ENCODE measurements at regions not wholly inside any gene's neighbourhood (a gene's known extent, or its start where the extent isn't known, plus 50 kb on each side); places are given as distances from the start of the nearest gene placed in this dataset.
"Not testable (repeated sequence)": the region's sequence is repeated elsewhere in the genome, so short reads cannot be mapped to it uniquely, and the experiment has no call there.

DNA sequence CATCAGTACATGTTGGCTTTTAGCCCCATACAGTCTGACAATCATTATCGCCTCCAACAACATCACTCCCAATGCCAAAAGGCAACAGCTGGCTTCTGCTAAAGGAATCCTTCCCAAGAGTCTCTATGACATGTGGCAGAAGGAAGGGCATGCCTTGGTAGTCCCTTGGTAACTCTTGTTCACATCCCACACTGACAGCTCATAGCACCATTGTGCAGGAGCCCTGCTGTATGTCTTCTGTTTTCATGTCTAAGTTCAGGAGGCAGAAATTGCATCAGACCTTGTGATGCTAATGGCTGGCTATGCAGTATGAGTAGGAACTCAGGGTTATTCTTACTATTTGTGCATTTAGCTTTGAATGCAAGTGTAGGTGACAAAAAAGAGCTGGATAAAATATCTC, 392.1 kb downstream of the PTH2R start:
- Histone ChIP-seq H3K4me3 (ENCODE audit: control extremely low read depth in 1 of 5, extremely low read depth in 1 of 5, insufficient read depth in 1 of 5, low read depth in 2 of 5, low read length in 4 of 5) (no peak overlapping the region), H3K79me2 (ENCODE audit: control insufficient read depth, insufficient read depth, low read length) (no peaks in the 10 kb centered on the region), H3K9ac (ENCODE audit: low read length) (no peak overlapping the region), H3K4me1 (ENCODE audit: control insufficient read depth in 2 of 2, insufficient read depth in 2 of 2, low read length in 2 of 2) (no peaks in the 10 kb centered on the region), H3K27me3 (replicated peaks in 1 of 4; ENCODE audit: control extremely low read depth in 1 of 4, control insufficient read depth in 3 of 4, insufficient read depth in 4 of 4, low read length in 3 of 4) (no peaks in the 10 kb centered on the region), H3K27ac (ENCODE audit: low read length in 2 of 2) (no peak overlapping the region), H3K36me3 (replicated peaks in 1 of 2; ENCODE audit: control extremely low read depth in 1 of 2, control insufficient read depth in 1 of 2, extremely low read depth in 1 of 2, insufficient read depth in 2 of 2, low read length in 1 of 2) (no peaks in the 10 kb centered on the region), H4K20me1 (ENCODE audit: control insufficient read depth, insufficient read depth, low read length, poor library complexity, severe bottlenecking) (no peaks in the 10 kb centered on the region), H3K9me3 (ENCODE audit: control extremely low read depth in 1 of 3, control insufficient read depth in 2 of 3, insufficient read depth in 1 of 3, low read length in 2 of 3) (no peaks in the 10 kb centered on the region), H3K4me2 (replicated peaks; ENCODE audit: low read depth, low read length, poor library complexity, severe bottlenecking) (no peak overlapping the region), H2AFZ (ENCODE audit: insufficient read depth, low read depth, low read length, poor library complexity, severe bottlenecking) (no peak overlapping the region)
- H3K4me3 Mint-ChIP-seq = no peak overlapping the region
- no peaks in the 10 kb centered on the region for H3K27me3 Mint-ChIP-seq
- 88% methylated on average over 1 of the region's 1 CpG for WGBS (ENCODE audit: insufficient coverage)
- H3K9me3 Mint-ChIP-seq (ENCODE audit: insufficient read depth) = no peaks in the 10 kb centered on the region
- DNase-seq = no peak
- ATAC-seq (ENCODE audit: low read depth) = no peak
- POLR2A ChIA-PET = no interaction called here
- no peaks in the 10 kb centered on the region for H3K4me1 Mint-ChIP-seq
- H3K27ac Mint-ChIP-seq = no peak overlapping the region
- CTCF ChIA-PET = no interaction called here
- intact Hi-C loops (cut with micrococcal nuclease) = no loop called here
- TF ChIP-seq, protein P1, sequence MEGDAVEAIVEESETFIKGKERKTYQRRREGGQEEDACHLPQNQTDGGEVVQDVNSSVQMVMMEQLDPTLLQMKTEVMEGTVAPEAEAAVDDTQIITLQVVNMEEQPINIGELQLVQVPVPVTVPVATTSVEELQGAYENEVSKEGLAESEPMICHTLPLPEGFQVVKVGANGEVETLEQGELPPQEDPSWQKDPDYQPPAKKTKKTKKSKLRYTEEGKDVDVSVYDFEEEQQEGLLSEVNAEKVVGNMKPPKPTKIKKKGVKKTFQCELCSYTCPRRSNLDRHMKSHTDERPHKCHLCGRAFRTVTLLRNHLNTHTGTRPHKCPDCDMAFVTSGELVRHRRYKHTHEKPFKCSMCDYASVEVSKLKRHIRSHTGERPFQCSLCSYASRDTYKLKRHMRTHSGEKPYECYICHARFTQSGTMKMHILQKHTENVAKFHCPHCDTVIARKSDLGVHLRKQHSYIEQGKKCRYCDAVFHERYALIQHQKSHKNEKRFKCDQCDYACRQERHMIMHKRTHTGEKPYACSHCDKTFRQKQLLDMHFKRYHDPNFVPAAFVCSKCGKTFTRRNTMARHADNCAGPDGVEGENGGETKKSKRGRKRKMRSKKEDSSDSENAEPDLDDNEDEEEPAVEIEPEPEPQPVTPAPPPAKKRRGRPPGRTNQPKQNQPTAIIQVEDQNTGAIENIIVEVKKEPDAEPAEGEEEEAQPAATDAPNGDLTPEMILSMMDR (IDR thresholded peaks at IDR 0.05) = no peak
- TF ChIP-seq EZH2 (IDR thresholded peaks at IDR 0.05; ENCODE audit: borderline replicate concordance, insufficient read depth, low read depth, low read length, poor library complexity, severe bottlenecking) = no peak

DNA sequence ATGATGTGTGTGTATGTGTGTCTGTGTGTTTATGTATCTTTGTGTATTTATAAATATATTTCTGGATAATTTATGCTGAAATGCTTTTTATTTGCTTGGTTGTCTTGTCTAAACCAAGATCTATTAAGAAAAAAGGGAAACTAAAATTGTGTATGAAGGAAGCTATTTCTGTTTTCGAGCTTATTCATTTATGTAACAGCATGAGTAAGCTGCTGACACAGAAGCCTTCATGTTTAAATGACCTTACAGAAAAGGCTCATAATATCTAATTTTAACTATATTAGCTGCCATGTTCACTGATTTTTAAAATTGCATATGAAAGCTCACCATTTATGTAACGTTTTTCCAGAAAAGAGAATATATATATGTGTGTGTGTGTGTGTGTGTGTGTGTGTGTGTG, 392.8 kb downstream of the PTH2R start:
- no CpG with 5 or more reads among the region's 2 CpGs for WGBS (ENCODE audit: insufficient coverage)
- DNase-seq (no peak), ATAC-seq (ENCODE audit: low read depth) (no peak)
- Histone ChIP-seq H3K9me3 (ENCODE audit: control extremely low read depth in 1 of 3, control insufficient read depth in 2 of 3, insufficient read depth in 1 of 3, low read length in 2 of 3) (no peaks in the 10 kb centered on the region), H3K4me1 (ENCODE audit: control insufficient read depth in 2 of 2, insufficient read depth in 2 of 2, low read length in 2 of 2) (no peaks in the 10 kb centered on the region), H3K79me2 (ENCODE audit: control insufficient read depth, insufficient read depth, low read length) (no peaks in the 10 kb centered on the region), H4K20me1 (ENCODE audit: control insufficient read depth, insufficient read depth, low read length, poor library complexity, severe bottlenecking) (no peaks in the 10 kb centered on the region), H3K9ac (ENCODE audit: low read length) (no peak overlapping the region), H3K27me3 (replicated peaks in 1 of 4; ENCODE audit: control extremely low read depth in 1 of 4, control insufficient read depth in 3 of 4, insufficient read depth in 4 of 4, low read length in 3 of 4) (no peaks in the 10 kb centered on the region), H3K4me3 (ENCODE audit: control extremely low read depth in 1 of 5, extremely low read depth in 1 of 5, insufficient read depth in 1 of 5, low read depth in 2 of 5, low read length in 4 of 5) (no peak overlapping the region), H2AFZ (ENCODE audit: insufficient read depth, low read depth, low read length, poor library complexity, severe bottlenecking) (no peak overlapping the region), H3K36me3 (replicated peaks in 1 of 2; ENCODE audit: control extremely low read depth in 1 of 2, control insufficient read depth in 1 of 2, extremely low read depth in 1 of 2, insufficient read depth in 2 of 2, low read length in 1 of 2) (no peaks in the 10 kb centered on the region), H3K27ac (ENCODE audit: low read length in 2 of 2) (no peak overlapping the region), H3K4me2 (replicated peaks; ENCODE audit: low read depth, low read length, poor library complexity, severe bottlenecking) (no peak overlapping the region)
- no peak overlapping the region for H3K27ac Mint-ChIP-seq
- TF ChIP-seq, protein P1 (IDR thresholded peaks at IDR 0.05) = no peak
- no peak for TF ChIP-seq EZH2 (IDR thresholded peaks at IDR 0.05; ENCODE audit: borderline replicate concordance, insufficient read depth, low read depth, low read length, poor library complexity, severe bottlenecking)
- CTCF ChIA-PET = no interaction called here
- POLR2A ChIA-PET = no interaction called here
- intact Hi-C loops (cut with micrococcal nuclease) = no loop called here
- H3K27me3 Mint-ChIP-seq = no peaks in the 10 kb centered on the region
- no peaks in the 10 kb centered on the region for H3K9me3 Mint-ChIP-seq (ENCODE audit: insufficient read depth)
- H3K4me3 Mint-ChIP-seq = no peak overlapping the region
- H3K4me1 Mint-ChIP-seq = no peaks in the 10 kb centered on the region

DNA sequence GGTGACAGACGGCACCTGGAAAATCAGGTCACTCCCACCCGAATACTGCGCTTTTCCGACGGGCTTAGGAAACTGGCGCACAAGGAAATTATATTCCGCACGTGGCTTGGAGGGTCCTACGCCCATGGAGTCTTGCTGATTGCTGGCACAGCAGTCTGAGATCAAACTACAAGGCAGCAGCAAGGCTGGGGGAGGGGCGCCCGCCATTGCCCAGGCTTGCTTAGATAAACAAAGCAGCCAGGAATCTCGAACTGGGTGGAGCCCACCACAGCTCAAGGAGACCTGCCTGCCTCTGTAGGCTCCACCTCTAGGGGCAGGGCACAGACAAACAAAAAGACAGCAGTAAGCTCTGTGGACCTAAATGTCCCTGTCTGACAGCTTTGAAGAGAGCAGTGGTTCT, 394.3 kb downstream of the PTH2R start:
- H3K27ac ChIP-seq (ENCODE audit: low read length in 2 of 2); H3K4me2 ChIP-seq (replicated peaks; ENCODE audit: low read depth, low read length, poor library complexity, severe bottlenecking); H3K4me3 Mint-ChIP-seq; H3K4me1 ChIP-seq (ENCODE audit: control insufficient read depth in 2 of 2, insufficient read depth in 2 of 2, low read length in 2 of 2); intact Hi-C loops (cut with micrococcal nuclease); H3K27me3 ChIP-seq (replicated peaks in 1 of 4; ENCODE audit: control extremely low read depth in 1 of 4, control insufficient read depth in 3 of 4, insufficient read depth in 4 of 4, low read length in 3 of 4); H3K27ac Mint-ChIP-seq; H3K9ac ChIP-seq (ENCODE audit: low read length); H3K36me3 ChIP-seq (replicated peaks in 1 of 2; ENCODE audit: control extremely low read depth in 1 of 2, control insufficient read depth in 1 of 2, extremely low read depth in 1 of 2, insufficient read depth in 2 of 2, low read length in 1 of 2); H3K9me3 Mint-ChIP-seq (ENCODE audit: insufficient read depth); DNase-seq; H3K9me3 ChIP-seq (ENCODE audit: control extremely low read depth in 1 of 3, control insufficient read depth in 2 of 3, insufficient read depth in 1 of 3, low read length in 2 of 3); CTCF ChIA-PET; H3K79me2 ChIP-seq (ENCODE audit: control insufficient read depth, insufficient read depth, low read length); POLR2A ChIA-PET; H4K20me1 ChIP-seq (ENCODE audit: control insufficient read depth, insufficient read depth, low read length, poor library complexity, severe bottlenecking); H3K4me3 ChIP-seq (ENCODE audit: control extremely low read depth in 1 of 5, extremely low read depth in 1 of 5, insufficient read depth in 1 of 5, low read depth in 2 of 5, low read length in 4 of 5); ATAC-seq (ENCODE audit: low read depth); H2AFZ ChIP-seq (ENCODE audit: insufficient read depth, low read depth, low read length, poor library complexity, severe bottlenecking); H3K4me1 Mint-ChIP-seq; H3K27me3 Mint-ChIP-seq: not testable (repeated sequence)
- WGBS (ENCODE audit: insufficient coverage) = 93% methylated on average over 12 of the region's 12 CpGs
